Astrocyte (in vitro differentiated cells and primary cell): ENCODE measurements at regions not wholly inside any gene's neighbourhood (a gene's known extent, or its start where the extent isn't known, plus 50 kb on each side); places are given as distances from the start of the nearest gene placed in this dataset.

ENCODE experiments used
- CTCF ChIP-seq: IDR thresholded peaks from 2 replicates; pipeline ENCODE4 v1.5.1; 2011; ENCODE audit warnings: low read depth, mild to moderate bottlenecking, inconsistent platforms, low read length, moderate library complexity; ENCODE audit not compliant: insufficient read depth
- EZH2 ChIP-seq: IDR thresholded peaks from 2 replicates; pipeline ENCODE4 v1.6.1; 2012; ENCODE audit warnings: mild to moderate bottlenecking, low read length, inconsistent platforms; ENCODE audit not compliant: insufficient read depth

GRCh38 chr13:48844676-48845075, 131.0 kb upstream of the FNDC3A start:
- TF ChIP-seq CTCF: no peak
- TF ChIP-seq EZH2: no peak
